Thyroid gland (tissue), 4 donors: ENCODE measurements at regions not wholly inside any gene's neighbourhood (a gene's known extent, or its start where the extent isn't known, plus 50 kb on each side); places are given as distances from the start of the nearest gene placed in this dataset.

Experiments
- DNase-seq, 2 donors: peaks; one replicate each; pipeline ENCODE4 v3.0.0-alpha.2; 2019
- H3K27ac ChIP-seq, 3 donors: fragments of 200-600 bp; sonication (generic); 1 replicate in 2 of 3; 2 replicates in 1 of 3; pipeline ENCODE4 v1.5.1; 2016 to 2019; ENCODE audit warnings: mild to moderate bottlenecking in 1 of 3, moderate library complexity in 1 of 3
- H3K27me3 ChIP-seq: fragments of 200-600 bp; sonication (generic); one replicate; pipeline ENCODE4 v1.5.1; 2019
- H3K36me3 ChIP-seq, 2 donors: fragments of 200-600 bp; sonication (generic); one replicate each; pipeline ENCODE4 v1.5.1; 2016 to 2019
- H3K4me1 ChIP-seq, 2 donors: fragments of 200-600 bp; sonication (generic); one replicate each; pipeline ENCODE4 v1.5.1; 2017 to 2019
- H3K4me3 ChIP-seq, 3 donors: fragments of 200-600 bp; sonication (generic); replicated peaks in 1 of 3; 1 replicate in 2 of 3; 2 replicates in 1 of 3; pipeline ENCODE4 v1.5.1; 2016; ENCODE audit warnings: mild to moderate bottlenecking in 1 of 3
- H3K9me3 ChIP-seq: fragments of 200-600 bp; sonication (generic); one replicate; pipeline ENCODE4 v1.5.1; 2017
- POLR2A ChIP-seq, 2 donors: fragments of 450-650 bp; IDR thresholded peaks; one replicate each; pipeline ENCODE4 v1.6.1; 2017; ENCODE audit warnings: antibody characterized with exemption in 2 of 2, mild to moderate bottlenecking in 2 of 2, moderate library complexity in 1 of 2
- WGBS, 2 donors: methylation state at CpG; one replicate each; pipeline ENCODE4 v1.1.5; 2017; 5-methylcytosine and 5-hydroxymethylcytosine counted together
- intact Hi-C: fragments of 100-400 bp; cut with DNase I; formaldehyde crosslinking; loops from one replicate; pipeline ENCODE4 v1.15.1; 2023
- TF ChIP-seq, protein P1 (sequence below), 6 experiments: fragments of 200-600 bp in 3 of 6; fragments of 450-650 bp in 3 of 6; sonication (generic) in 3 of 6; IDR thresholded peaks; one replicate each; pipeline ENCODE4 v1.5.1; 2016 to 2019; ENCODE audit warnings: antibody characterized with exemption in 6 of 6, mild to moderate bottlenecking in 2 of 6, inconsistent platforms in 1 of 6, moderate library complexity in 1 of 6

DNA sequence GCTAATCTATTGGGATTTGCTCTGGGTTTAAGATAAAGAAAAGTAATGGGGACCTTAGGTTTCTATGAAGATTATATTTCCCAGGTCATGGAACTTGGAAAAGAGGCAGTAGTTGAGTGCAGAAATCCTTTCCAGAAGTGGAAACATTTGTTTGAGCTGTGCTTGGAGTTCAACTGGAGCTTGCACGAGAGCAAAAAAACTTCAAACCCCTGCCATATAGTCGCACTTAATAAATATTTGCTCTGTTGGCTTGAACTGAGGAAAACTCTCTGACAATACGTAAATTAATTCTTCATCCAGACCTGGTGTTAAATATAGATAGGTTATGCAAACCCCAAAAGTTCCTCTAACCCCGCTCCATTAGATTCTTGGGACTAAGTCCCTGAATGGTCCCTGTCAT, 52.8 kb upstream of the COL24A1 start:
- no peak for DNase-seq
- TF ChIP-seq, protein P1, sequence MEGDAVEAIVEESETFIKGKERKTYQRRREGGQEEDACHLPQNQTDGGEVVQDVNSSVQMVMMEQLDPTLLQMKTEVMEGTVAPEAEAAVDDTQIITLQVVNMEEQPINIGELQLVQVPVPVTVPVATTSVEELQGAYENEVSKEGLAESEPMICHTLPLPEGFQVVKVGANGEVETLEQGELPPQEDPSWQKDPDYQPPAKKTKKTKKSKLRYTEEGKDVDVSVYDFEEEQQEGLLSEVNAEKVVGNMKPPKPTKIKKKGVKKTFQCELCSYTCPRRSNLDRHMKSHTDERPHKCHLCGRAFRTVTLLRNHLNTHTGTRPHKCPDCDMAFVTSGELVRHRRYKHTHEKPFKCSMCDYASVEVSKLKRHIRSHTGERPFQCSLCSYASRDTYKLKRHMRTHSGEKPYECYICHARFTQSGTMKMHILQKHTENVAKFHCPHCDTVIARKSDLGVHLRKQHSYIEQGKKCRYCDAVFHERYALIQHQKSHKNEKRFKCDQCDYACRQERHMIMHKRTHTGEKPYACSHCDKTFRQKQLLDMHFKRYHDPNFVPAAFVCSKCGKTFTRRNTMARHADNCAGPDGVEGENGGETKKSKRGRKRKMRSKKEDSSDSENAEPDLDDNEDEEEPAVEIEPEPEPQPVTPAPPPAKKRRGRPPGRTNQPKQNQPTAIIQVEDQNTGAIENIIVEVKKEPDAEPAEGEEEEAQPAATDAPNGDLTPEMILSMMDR (IDR thresholded peaks at IDR 0.05), result no peak
- TF ChIP-seq POLR2A (IDR thresholded peaks at IDR 0.05), result no peak
- no peaks in the 10 kb centered on the region for H3K36me3 ChIP-seq
- intact Hi-C loops, result no loop called here
- no peaks in the 10 kb centered on the region for H3K27me3 ChIP-seq
- WGBS, 2 donors, result 89 to 91% methylated on average over 4 of the region's 4 CpGs
- H3K9me3 ChIP-seq, result no peaks in the 10 kb centered on the region
- H3K4me3 ChIP-seq, result no peak overlapping the region
- H3K27ac ChIP-seq, result no peak overlapping the region
- no peaks in the 10 kb centered on the region for H3K4me1 ChIP-seq

DNA sequence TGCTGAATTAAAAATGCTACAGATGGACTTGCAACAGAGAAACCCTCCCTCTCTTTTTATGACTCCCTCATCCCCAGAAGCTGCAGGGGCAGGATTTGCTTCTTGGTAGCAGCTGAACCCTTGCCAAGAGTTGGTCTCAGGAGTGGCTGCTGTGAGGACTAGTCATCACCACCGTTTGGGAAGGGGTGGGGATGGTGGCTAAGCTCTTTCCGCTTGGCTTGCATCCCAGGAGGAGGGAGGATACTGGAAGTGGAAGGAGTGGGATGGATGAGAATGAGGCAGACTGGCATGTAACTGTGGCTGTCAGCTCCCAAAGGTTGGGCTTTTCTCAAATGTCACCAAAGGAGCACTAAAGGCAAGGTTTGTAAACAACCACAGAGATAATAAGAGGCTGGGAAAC, 50.8 kb upstream of the COL24A1 start:
- intact Hi-C loops, result no loop called here
- 19 to 31% methylated on average over 2 of the region's 2 CpGs for WGBS, 2 donors
- no peaks in the 10 kb centered on the region for H3K9me3 ChIP-seq
- no peak overlapping the region for H3K27ac ChIP-seq
- peak; percentile 4 for DNase-seq
- H3K4me3 ChIP-seq, result no peak overlapping the region
- H3K27me3 ChIP-seq, result no peaks in the 10 kb centered on the region
- no peaks in the 10 kb centered on the region for H3K36me3 ChIP-seq
- TF ChIP-seq POLR2A (IDR thresholded peaks at IDR 0.05), result no peak
- TF ChIP-seq, protein P1 (IDR thresholded peaks at IDR 0.05), result no peak
- no peaks in the 10 kb centered on the region for H3K4me1 ChIP-seq
